ENCODE measurements at regions not wholly inside any gene's neighbourhood (a gene's known extent, or its start where the extent isn't known, plus 50 kb on each side); places are given as distances from the start of the nearest gene placed in this dataset.
"Not testable (repeated sequence)": the region's sequence is repeated elsewhere in the genome, so short reads cannot be mapped to it uniquely, and the experiment has no call there.

DNA sequence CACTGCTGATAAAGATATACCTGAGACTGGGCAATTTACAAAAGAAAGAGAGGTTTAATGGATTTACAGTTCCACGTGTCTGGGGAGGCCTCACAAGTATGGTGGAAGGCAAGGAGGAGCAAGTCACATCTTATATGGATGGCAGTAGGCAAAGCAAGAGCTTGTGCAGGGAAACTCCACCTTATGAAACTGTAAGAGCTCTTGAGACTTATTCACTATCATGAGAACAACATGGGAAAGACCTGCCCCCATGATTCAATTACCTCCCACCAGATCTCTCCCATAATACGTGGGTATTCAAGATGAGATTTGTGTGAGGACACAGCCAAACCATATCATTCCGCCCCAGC lies 55.4 kb upstream of the NAMPT start:
- not testable (repeated sequence) for TF ChIP-seq POLR2A (IDR thresholded peaks at IDR 0.05; ENCODE audit: low read length); GATA1 (IDR thresholded peaks at IDR 0.05; ENCODE audit: low read depth, low read length)

All from erythroblast (primary cell).